ENCODE measurements at regions not wholly inside any gene's neighbourhood (a gene's known extent, or its start where the extent isn't known, plus 50 kb on each side); places are given as distances from the start of the nearest gene placed in this dataset.

- TF ChIP-seq EZH2phosphoT487 (IDR thresholded peaks at IDR 0.05; ENCODE audit: insufficient read depth, low read depth): no peak
- TF ChIP-seq EZH2 (IDR thresholded peaks at IDR 0.05; ENCODE audit: insufficient read depth, poor library complexity, severe bottlenecking): no peak
Observed at GRCh38 chr6:139730340-139730974, 356.0 kb upstream of the CITED2 start.

Data from GM23248 (cell line).